M059J (cell line): ENCODE measurements at regions not wholly inside any gene's neighbourhood (a gene's known extent, or its start where the extent isn't known, plus 50 kb on each side); places are given as distances from the start of the nearest gene placed in this dataset.
"Not testable (repeated sequence)": the region's sequence is repeated elsewhere in the genome, so short reads cannot be mapped to it uniquely, and the experiment has no call there.

ENCODE experiments used
- DNase-seq: peaks from one replicate; pipeline ENCODE4 v3.0.0-alpha.2; 2012; ENCODE audit warnings: low read depth

GRCh38 chr15:22665711-22666110, 120.7 kb upstream of the NIPA1 start:
- not testable (repeated sequence) for DNase-seq

GRCh38 chr15:22684786-22685185, 101.7 kb upstream of the NIPA1 start:
- DNase-seq: peak; percentile 8

DNA sequence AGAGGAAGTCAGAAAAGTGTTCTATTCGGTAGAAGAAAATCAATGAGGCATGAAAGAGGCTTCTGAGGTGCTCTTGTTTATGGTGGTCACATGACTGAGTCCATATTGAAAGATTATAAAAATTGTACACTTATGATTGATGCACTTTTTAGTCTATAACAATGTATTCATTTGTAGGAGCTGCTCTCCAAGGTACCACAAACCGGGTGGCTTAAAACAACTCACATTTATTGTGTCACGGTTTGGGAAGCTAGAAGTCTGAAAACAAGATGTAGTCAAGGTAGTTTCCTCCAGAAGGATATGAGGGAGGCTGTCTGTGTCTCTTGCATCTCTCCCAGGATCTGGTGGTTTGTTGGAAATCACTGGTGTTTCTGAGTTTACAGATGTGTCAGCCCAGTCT, 86.6 kb upstream of the NIPA1 start:
- not testable (repeated sequence) for DNase-seq

DNA sequence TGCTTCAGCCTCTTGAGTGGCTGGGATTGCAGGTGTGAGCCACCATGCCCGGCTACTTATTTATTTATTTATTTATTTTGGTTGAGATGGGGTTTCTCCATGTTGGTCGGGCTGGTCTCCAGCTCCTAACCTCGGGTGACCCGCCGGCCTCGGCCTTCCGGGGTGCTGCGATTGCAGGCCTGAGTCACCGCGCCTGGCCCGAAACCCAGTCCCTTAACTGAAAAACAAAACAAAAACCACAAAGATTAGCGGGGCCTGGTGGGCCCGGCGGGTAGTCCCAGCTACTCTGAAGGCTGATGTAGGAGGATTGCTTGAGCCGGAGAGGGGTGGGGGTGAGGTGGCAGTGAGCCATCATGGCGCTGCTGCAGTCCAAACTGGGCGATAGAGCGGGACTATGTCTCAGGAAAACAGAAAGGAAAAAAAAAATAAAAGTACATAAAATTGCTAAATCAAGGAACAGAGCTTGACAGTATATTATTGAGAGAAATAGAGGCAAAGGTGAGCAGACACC, 75.6 kb upstream of the NIPA1 start:
- not testable (repeated sequence) for DNase-seq

GRCh38 chr15:22713933-22714332, 72.5 kb upstream of the NIPA1 start:
- not testable (repeated sequence) for DNase-seq

GRCh38 chr15:22714358-22715132, 71.9 kb upstream of the NIPA1 start:
- DNase-seq: not testable (repeated sequence)

- DNase-seq: not testable (repeated sequence)
Observed at GRCh38 chr15:22715133-22715845, 71.2 kb upstream of the NIPA1 start.

DNA sequence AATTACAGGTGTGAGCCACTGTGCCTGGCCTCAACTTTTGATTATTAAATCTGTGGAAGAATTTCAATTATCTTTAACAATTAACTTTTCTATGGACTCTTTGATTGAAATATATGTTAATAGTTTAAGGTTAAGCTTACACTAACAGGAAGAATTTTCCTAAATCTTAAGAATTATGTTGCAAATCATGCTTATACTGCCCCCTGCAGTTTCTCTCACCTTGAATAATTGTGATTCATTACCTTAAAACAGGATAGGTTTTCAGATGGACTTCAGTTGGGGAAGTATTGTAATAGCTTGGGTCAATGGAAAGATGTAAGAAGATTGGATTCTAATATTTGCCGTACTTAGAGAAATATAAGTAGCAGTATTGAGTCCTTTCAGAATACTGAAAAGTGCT, 66.5 kb upstream of the NIPA1 start:
- not testable (repeated sequence) for DNase-seq

DNA sequence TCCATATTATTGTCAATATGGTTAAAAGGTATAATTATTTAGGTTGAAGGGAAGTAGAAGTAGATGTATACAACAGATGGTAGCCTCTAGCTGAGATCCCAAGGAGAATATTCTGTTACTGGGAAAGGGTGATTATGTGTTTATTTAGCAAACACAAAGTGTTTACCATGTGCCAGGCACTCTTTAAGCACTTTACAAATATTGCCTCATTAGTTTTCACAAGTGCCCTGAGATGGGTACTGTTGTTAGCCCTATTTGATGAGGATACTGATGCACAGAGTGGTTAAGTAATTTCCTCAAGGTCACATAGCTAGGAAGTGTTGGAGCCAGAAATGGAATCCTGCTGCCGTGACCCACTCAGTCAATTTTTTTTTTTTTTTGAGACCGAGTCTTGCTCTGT, 60.3 kb upstream of the NIPA1 start:
- not testable (repeated sequence) for DNase-seq

DNA sequence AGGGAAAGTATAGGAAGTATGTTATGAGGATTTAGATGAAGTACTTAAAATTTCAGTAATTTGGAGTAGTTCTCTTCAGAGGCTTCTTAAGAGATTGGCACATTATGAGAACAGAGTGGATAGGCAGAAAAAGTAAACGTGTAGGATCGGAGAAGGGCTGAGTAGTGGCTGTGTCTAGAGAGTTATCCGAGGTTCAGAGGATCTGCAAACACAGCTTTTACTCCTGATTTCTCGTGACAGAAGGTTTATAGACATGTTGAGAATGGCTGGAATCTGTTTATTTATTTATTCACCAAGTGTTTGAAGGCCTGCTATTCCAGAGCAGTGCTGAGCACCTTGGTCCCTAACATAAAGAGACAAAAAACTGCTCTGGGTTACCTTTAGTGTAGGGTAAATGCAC, 51.4 kb upstream of the NIPA1 start:
- DNase-seq: peak; percentile 34

- DNase-seq: peak; percentile 66
Observed at GRCh38 chr15:22735781-22736180, 50.7 kb upstream of the NIPA1 start.

DNA sequence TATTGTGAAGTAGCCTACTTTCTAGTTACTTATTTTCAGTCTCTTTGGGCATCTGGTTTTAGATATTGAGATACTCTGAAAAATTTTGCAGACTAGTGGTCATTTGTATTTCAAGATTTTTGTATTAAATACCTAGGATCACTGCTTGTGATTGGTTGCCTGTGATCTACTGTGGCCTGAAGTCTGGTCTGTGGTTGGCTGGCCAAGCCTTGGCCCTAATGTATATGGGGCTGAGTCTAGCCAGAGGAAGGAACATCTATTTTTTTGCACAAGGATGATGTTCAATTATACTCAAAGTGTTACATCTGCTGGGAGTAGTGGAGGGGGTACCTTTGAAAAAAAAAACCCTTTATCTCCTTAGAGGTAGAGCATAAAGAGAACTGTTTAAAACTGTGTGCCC, 50.2 kb upstream of the NIPA1 start:
- DNase-seq: peak; percentile 6
